HG03558 (cell line): ENCODE measurements at regions not wholly inside any gene's neighbourhood (a gene's known extent, or its start where the extent isn't known, plus 50 kb on each side); places are given as distances from the start of the nearest gene placed in this dataset.

ENCODE experiments used
- ATAC-seq: cut with Tn5 transposase; IDR thresholded peaks from one replicate; pipeline ENCODE4 v1.9.1; 2021; ENCODE audit warnings: moderate number of reproducible peaks; ENCODE audit not compliant: unreplicated experiment; ENCODE audit errors: extremely low read depth

- no peak for ATAC-seq
These were observed 233.5 kb upstream of the RPL38 start for GRCh38 chr17:73969956-73970355.

DNA sequence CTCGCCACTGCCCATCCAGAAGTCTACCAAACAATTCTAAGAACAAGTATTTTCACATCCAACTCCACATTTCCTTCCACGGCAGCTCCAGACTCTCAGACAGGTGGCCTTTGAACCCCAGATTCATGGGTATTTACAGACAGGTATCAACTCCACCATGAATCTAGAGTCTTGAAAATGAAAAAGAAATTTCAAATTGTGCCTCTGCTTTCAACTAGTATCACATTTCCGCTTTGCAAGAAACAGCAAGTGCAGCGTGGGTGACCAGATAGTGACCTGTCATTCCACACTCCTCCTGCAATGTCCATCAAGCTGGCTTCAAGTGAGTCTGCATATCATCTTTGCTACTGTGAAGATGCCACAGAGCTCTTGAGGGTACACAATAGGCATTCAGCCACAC lies 232.4 kb upstream of the RPL38 start:
- ATAC-seq: no peak

GRCh38 chr17:73972056-73972455 lies 231.4 kb upstream of the RPL38 start:
- no peak for ATAC-seq

GRCh38 chr17:73972901-73973300 lies 230.6 kb upstream of the RPL38 start:
- no peak for ATAC-seq

DNA sequence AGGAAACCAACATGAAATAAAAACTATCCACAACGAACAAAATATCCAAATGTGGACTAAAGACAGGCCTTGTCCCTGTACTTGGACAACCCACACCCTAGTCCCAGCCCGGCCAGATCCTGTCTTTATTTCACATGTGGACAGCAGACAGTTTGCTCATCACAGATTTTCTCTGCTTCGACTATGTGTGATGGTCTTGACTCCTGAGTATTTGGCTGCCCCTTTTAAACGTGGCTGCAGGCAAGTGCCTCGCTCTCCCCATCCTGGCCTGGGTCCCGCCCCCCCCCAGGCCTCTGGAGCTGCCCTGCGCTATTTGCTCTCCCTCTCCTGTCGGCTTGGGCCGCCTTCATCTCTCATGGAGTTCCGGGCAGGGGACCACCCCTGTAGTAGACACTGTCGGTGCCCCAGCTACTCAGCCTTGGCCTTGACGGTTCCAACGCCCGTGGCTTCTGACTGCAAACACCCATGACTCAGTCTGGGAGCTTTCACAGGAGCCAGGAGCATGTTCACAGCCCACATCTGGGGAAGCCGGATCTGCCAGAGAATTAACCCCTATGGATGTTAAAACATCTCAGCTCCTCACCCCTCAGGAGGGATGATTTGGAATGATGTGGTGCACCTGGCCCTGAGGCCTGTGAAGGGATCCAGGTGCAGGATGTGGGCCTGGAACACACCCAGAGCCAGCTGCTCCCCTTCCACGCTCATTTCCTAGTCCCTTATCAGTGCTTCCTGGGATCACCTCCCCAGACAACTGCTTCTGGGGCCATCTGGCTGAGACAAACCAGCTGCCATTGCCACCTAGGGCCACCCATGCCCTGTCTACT lies 229.7 kb upstream of the RPL38 start:
- no peak for ATAC-seq

- no peak for ATAC-seq
These were observed 228.9 kb upstream of the RPL38 start for GRCh38 chr17:73974536-73974935.

- ATAC-seq: no peak
These were observed 227.3 kb upstream of the RPL38 start for GRCh38 chr17:73976147-73976546.

DNA sequence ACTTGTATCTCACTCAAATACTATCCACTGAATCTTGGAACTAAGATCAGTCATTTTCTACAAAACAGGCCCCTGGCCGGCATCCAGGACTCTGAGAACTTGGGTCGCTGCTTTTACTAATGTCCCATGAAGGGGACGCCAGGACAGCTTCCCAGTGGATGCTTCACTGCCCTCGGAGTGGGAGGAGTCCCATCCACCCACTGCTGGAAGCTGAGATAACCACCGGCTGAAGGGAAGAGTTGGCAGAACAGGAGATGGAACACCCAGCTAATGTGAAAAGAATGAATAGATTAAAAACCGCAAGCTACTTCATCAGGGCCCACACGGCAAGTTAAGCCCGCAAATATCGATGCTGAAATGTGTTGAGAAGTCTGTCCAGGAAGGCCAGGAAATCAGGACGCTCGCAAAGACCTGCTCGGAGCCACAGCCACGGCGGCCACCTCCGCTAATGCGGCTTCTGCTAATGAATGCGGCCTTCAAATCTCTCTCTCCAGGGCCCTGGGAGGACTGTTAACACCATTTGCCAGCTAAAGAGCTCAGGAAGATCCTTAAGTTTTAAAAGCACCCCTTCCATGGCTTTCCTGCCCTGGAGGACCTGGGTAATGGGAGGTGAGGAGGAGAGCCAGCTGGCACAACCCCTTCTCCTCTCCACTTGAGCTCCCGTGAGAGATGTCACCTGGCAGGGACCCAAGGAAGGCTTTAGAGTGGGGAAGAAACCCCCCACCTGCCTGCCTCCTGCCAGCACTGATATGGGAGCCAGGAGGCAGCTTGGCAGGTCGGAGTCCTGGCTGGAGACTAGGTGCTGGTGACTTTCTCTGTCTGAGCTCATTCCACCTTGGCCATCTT lies 226.6 kb upstream of the RPL38 start:
- no peak for ATAC-seq

GRCh38 chr17:73980517-73980916 lies 223.0 kb upstream of the RPL38 start:
- no peak for ATAC-seq

GRCh38 chr17:73982871-73983270 lies 220.6 kb upstream of the RPL38 start:
- ATAC-seq: no peak

- no peak for ATAC-seq
These were observed 219.7 kb upstream of the RPL38 start for GRCh38 chr17:73983621-73984400.

DNA sequence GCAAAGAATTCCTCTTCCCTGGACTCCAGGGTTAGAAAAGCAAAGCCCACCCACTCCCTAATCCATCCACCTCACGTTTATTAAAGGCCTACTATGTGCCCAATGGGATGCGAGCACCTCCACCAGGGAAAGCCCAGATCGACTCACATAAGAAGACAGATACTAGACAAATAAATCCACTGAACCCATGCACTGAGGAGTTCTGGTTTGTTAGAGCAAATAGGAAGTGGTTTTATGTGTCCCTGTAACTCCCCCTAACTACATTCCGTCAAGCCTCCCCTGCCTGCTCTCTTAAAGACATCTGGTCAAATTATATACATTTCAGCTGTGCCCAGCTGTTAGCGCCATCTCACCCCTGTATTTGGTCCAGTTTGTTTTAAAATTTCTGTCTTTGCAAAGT lies 218.5 kb upstream of the RPL38 start:
- no peak for ATAC-seq

- ATAC-seq: no peak
These were observed 217.9 kb upstream of the RPL38 start for GRCh38 chr17:73985466-73986015.

DNA sequence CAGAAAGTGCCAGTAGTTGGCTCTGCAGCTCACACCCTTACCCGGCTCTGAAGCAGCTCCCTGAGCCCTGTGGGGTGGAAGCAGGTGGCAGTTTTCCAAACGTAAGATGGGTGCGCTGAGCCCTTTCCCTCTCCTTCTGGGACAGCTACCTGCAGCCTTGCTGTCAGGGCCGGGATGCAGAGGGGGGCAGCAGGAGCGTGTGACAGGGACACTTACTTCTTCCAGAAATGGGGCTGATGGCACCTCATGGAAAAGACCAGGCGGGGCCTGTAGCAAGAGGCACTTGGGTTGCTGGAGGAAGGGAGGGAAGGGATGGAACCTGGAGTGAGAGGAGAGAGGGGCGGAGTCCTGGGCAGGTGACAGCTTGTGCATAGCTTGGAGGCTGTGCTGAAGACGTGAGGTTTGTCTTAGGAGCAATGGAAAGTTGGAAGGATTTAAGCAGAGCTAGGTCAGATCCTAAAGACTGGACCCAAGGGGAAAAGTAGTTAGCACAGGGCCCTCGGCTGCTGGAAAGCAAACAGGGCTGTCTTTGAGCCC lies 216.8 kb upstream of the RPL38 start:
- ATAC-seq: no peak

DNA sequence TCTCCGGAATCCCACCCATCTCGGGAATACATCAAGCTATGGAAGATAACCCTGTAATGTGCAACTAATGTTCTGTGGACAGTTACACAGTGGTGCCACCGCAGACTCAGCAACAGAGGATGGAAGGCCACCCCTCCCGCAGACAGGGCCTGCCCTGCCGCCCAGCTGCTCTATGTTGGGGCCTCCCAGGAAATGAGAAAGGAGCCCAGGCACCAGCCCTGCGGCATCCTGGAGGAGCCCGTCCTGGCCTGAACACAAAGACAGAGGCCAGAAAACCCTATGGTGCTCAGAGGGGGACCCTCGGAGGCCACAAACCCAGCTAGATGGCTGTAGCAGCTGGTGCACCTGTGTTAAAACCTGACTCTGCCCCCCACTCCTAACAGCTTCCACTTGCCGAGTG lies 216.1 kb upstream of the RPL38 start:
- no peak for ATAC-seq

GRCh38 chr17:73987845-73988509 lies 215.5 kb upstream of the RPL38 start:
- no peak for ATAC-seq

DNA sequence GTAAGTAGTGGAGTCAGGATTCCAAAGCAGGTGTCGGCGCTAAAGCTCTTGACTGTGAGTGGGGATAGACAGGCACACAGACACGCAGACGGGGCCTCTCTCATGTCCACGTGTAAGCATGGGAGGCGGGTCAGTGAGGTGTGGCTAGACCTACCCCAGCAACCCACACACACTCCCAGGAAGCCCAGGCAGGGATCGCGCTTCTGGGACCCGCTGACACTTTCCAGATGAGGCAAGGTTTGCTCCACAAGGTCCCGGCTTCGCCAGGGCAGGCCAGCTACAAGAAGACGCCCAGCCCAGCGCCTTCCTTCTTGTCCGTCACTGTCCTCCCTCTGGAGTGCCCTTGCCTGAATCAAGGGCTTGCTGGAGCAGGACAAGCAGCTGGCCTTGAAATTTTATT lies 213.8 kb upstream of the RPL38 start:
- ATAC-seq: no peak

DNA sequence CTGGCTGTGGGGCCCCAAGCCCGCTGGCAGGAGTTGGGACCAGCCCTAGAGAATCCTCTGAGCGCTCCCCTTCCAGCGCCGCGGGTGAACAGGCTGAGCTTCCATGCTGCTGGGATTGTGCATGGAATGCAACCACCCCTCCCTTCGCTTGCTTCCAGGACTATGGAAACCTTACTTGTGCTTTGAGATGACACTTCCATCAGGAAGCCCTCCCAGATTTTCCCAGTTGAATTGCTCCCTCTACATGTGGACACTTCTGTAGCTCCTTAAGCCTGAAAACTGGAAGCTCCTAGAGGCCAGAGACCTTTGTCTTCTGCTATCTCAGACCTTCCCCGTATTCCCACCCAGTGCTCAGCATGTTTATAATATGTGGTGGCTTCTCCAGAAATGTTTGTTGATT lies 213.2 kb upstream of the RPL38 start:
- no peak for ATAC-seq

- ATAC-seq: no peak
These were observed 212.2 kb upstream of the RPL38 start for GRCh38 chr17:73991260-73991659.

- no peak for ATAC-seq
These were observed 208.5 kb upstream of the RPL38 start for GRCh38 chr17:73994946-73995345.
